Gastroesophageal sphincter (tissue), 4 donors: ENCODE measurements at regions not wholly inside any gene's neighbourhood (a gene's known extent, or its start where the extent isn't known, plus 50 kb on each side); places are given as distances from the start of the nearest gene placed in this dataset.

Source experiments
- ATAC-seq: fragments of 150-250 bp; one replicate; pipeline ENCODE4 v1.9.1; 2016; ENCODE audit warnings: mild to moderate bottlenecking, moderate library complexity
- H3K27ac ChIP-seq, 4 donors: fragments of 200-600 bp; sonication (generic) in 3 of 4; 1 replicate in 3 of 4; 2 replicates in 1 of 4; pipeline ENCODE4 v1.5.1; 2016 to 2019
- H3K27me3 ChIP-seq: fragments of 200-600 bp; sonication (generic); one replicate; pipeline ENCODE4 v1.5.1; 2019
- H3K36me3 ChIP-seq, 2 donors: fragments of 200-600 bp; sonication (generic); one replicate each; pipeline ENCODE4 v1.5.1; 2019; ENCODE audit warnings: control low read depth in 1 of 2
- H3K4me1 ChIP-seq, 3 donors: fragments of 200-600 bp; sonication (generic); 1 replicate in 2 of 3; 2 replicates in 1 of 3; pipeline ENCODE4 v1.5.1; 2016 to 2019; ENCODE audit warnings: control low read depth in 2 of 3
- H3K4me3 ChIP-seq, 2 donors: fragments of 200-600 bp; sonication (generic); one replicate each; pipeline ENCODE4 v1.5.1; 2019; ENCODE audit warnings: mild to moderate bottlenecking in 1 of 2, moderate library complexity in 1 of 2
- H3K9me3 ChIP-seq, 3 donors: fragments of 200-600 bp; sonication (generic); one replicate each; pipeline ENCODE4 v1.5.1; 2017 to 2019; ENCODE audit warnings: control low read depth in 2 of 3
- CTCF ChIP-seq, 4 experiments: fragments of 200-600 bp in 2 of 4; fragments of 450-650 bp in 2 of 4; sonication (generic) in 1 of 4; IDR thresholded peaks; one replicate each; pipeline ENCODE4 v1.5.1; 2017 to 2019; ENCODE audit warnings: antibody characterized with exemption in 4 of 4, mild to moderate bottlenecking in 2 of 4, moderate library complexity in 2 of 4
- EP300 ChIP-seq: sonication (generic); formaldehyde crosslinking; IDR thresholded peaks from one replicate; pipeline ENCODE4 v1.6.1; 2017; ENCODE audit warnings: antibody characterized with exemption, mild to moderate bottlenecking
- POLR2A ChIP-seq, 2 donors: fragments of 450-650 bp; IDR thresholded peaks; one replicate each; pipeline ENCODE4 v1.6.1; 2017; ENCODE audit warnings: antibody characterized with exemption in 2 of 2, mild to moderate bottlenecking in 2 of 2, moderate library complexity in 1 of 2
- POLR2AphosphoS5 ChIP-seq: sonication (generic); formaldehyde crosslinking; IDR thresholded peaks from one replicate; pipeline ENCODE4 v1.6.1; 2017; ENCODE audit warnings: antibody characterized with exemption
- WGBS, 2 donors: methylation state at CpG; one replicate each; pipeline ENCODE4 v1.1.5; 2018; ENCODE audit warnings: low coverage in 1 of 2; 5-methylcytosine and 5-hydroxymethylcytosine counted together

GRCh38 chr16:7763111-7763510 is 430.5 kb downstream of the RBFOX1 start:
- Histone ChIP-seq H3K27ac (no peak overlapping the region), H3K36me3 (no peaks in the 10 kb centered on the region), H3K4me1 (no peaks in the 10 kb centered on the region), H3K4me3 (no peak overlapping the region), H3K27me3 (peaks cover 5% of the 10 kb centered on the region), H3K9me3 (no peaks in the 10 kb centered on the region)
- TF ChIP-seq CTCF (IDR thresholded peaks at IDR 0.05) (no peak), POLR2A (IDR thresholded peaks at IDR 0.05) (no peak), EP300 (no peak), POLR2AphosphoS5 (no peak)
- ATAC-seq = no peak
- WGBS, 2 donors = 73 to 81% methylated on average over 7 to 8 of the region's 8 CpGs
